ENCODE measurements at regions not wholly inside any gene's neighbourhood (a gene's known extent, or its start where the extent isn't known, plus 50 kb on each side); places are given as distances from the start of the nearest gene placed in this dataset.

DNA sequence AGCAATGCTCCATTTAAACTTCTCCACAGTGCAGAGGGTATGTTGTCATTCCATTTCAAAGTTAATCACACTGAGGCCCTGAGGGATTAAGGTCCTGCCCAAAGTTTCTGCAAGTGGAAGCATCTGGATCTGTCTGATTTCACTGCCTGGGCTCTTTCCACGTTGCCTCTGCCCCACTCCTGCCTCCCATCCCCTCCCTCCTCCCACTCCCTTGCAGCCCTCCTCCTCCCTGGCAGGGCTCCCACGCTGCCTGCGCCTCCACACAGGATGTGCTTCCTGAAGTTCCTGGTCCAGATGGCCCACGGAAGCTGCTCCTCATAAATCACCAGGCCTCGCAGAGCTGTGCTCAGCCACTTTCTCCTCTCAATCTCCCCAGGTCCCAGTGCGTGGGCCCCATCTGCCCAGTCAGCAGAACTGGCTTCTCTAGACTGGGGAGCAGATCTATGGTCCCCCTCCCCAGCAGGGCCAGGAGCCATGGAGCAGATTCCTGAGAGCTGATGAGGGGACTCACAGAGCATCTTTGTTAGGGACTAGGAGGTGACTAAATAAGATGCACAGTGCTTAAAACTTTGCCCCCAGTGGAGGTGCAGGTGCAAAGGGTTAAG is 65.4 kb upstream of the MAFB start:
- TF ChIP-seq, protein P1, sequence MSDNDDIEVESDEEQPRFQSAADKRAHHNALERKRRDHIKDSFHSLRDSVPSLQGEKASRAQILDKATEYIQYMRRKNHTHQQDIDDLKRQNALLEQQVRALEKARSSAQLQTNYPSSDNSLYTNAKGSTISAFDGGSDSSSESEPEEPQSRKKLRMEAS (IDR thresholded peaks at IDR 0.05) = no peak
- TF ChIP-seq, protein P2, sequence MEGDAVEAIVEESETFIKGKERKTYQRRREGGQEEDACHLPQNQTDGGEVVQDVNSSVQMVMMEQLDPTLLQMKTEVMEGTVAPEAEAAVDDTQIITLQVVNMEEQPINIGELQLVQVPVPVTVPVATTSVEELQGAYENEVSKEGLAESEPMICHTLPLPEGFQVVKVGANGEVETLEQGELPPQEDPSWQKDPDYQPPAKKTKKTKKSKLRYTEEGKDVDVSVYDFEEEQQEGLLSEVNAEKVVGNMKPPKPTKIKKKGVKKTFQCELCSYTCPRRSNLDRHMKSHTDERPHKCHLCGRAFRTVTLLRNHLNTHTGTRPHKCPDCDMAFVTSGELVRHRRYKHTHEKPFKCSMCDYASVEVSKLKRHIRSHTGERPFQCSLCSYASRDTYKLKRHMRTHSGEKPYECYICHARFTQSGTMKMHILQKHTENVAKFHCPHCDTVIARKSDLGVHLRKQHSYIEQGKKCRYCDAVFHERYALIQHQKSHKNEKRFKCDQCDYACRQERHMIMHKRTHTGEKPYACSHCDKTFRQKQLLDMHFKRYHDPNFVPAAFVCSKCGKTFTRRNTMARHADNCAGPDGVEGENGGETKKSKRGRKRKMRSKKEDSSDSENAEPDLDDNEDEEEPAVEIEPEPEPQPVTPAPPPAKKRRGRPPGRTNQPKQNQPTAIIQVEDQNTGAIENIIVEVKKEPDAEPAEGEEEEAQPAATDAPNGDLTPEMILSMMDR (IDR thresholded peaks at IDR 0.05; ENCODE audit: low read depth, low read length, missing input control) = no peak
- TF ChIP-seq, protein P3, sequence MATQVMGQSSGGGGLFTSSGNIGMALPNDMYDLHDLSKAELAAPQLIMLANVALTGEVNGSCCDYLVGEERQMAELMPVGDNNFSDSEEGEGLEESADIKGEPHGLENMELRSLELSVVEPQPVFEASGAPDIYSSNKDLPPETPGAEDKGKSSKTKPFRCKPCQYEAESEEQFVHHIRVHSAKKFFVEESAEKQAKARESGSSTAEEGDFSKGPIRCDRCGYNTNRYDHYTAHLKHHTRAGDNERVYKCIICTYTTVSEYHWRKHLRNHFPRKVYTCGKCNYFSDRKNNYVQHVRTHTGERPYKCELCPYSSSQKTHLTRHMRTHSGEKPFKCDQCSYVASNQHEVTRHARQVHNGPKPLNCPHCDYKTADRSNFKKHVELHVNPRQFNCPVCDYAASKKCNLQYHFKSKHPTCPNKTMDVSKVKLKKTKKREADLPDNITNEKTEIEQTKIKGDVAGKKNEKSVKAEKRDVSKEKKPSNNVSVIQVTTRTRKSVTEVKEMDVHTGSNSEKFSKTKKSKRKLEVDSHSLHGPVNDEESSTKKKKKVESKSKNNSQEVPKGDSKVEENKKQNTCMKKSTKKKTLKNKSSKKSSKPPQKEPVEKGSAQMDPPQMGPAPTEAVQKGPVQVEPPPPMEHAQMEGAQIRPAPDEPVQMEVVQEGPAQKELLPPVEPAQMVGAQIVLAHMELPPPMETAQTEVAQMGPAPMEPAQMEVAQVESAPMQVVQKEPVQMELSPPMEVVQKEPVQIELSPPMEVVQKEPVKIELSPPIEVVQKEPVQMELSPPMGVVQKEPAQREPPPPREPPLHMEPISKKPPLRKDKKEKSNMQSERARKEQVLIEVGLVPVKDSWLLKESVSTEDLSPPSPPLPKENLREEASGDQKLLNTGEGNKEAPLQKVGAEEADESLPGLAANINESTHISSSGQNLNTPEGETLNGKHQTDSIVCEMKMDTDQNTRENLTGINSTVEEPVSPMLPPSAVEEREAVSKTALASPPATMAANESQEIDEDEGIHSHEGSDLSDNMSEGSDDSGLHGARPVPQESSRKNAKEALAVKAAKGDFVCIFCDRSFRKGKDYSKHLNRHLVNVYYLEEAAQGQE (IDR thresholded peaks at IDR 0.05) = no peak
- no peak for TF ChIP-seq RAD21 (IDR thresholded peaks at IDR 0.05)
- TF ChIP-seq, protein P4, sequence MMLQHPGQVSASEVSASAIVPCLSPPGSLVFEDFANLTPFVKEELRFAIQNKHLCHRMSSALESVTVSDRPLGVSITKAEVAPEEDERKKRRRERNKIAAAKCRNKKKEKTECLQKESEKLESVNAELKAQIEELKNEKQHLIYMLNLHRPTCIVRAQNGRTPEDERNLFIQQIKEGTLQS (IDR thresholded peaks at IDR 0.05) = no peak
- TF ChIP-seq RXRA (IDR thresholded peaks at IDR 0.05) = no peak
- no peak for TF ChIP-seq JUND (IDR thresholded peaks at IDR 0.05)
- TF ChIP-seq TAF1 (conservative IDR thresholded peaks at IDR 0.05) = no peak
- TF ChIP-seq, protein P5, sequence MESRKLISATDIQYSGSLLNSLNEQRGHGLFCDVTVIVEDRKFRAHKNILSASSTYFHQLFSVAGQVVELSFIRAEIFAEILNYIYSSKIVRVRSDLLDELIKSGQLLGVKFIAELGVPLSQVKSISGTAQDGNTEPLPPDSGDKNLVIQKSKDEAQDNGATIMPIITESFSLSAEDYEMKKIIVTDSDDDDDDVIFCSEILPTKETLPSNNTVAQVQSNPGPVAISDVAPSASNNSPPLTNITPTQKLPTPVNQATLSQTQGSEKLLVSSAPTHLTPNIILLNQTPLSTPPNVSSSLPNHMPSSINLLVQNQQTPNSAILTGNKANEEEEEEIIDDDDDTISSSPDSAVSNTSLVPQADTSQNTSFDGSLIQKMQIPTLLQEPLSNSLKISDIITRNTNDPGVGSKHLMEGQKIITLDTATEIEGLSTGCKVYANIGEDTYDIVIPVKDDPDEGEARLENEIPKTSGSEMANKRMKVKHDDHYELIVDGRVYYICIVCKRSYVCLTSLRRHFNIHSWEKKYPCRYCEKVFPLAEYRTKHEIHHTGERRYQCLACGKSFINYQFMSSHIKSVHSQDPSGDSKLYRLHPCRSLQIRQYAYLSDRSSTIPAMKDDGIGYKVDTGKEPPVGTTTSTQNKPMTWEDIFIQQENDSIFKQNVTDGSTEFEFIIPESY (IDR thresholded peaks at IDR 0.05) = no peak
- TF ChIP-seq YY1 (IDR thresholded peaks at IDR 0.05) = no peak
- TF ChIP-seq SP1 (IDR thresholded peaks at IDR 0.05) = no peak
- no peak for TF ChIP-seq GABPA (IDR thresholded peaks at IDR 0.05 in 1 of 2, conservative IDR thresholded peaks at IDR 0.05 in 1 of 2)
- no peak for TF ChIP-seq EGR1 (IDR thresholded peaks at IDR 0.05; ENCODE audit: low read depth in 2 of 2)
